Keratinocyte (primary cell): ENCODE measurements at regions not wholly inside any gene's neighbourhood (a gene's known extent, or its start where the extent isn't known, plus 50 kb on each side); places are given as distances from the start of the nearest gene placed in this dataset.

Experiments
- EZH2 ChIP-seq: IDR thresholded peaks from one replicate; pipeline ENCODE4 v1.6.1; 2012; ENCODE audit warnings: inconsistent platforms, mild to moderate bottlenecking, low read length, moderate library complexity
- TF ChIP-seq, protein P1 (sequence below), 3 experiments: IDR thresholded peaks in 1 of 3; conservative IDR thresholded peaks in 1 of 3; optimal IDR thresholded peaks in 1 of 3; 2 replicates in 2 of 3; 3 replicates in 1 of 3; pipeline versions ENCODE3 to v1.5.1; 2011; ENCODE audit warnings: low read length in 3 of 3, mild to moderate bottlenecking in 3 of 3, moderate library complexity in 2 of 3, control low read depth in 1 of 3, inconsistent platforms in 1 of 3; ENCODE audit not compliant: insufficient read depth in 2 of 3; ENCODE audit errors: extremely low read depth in 1 of 3

DNA sequence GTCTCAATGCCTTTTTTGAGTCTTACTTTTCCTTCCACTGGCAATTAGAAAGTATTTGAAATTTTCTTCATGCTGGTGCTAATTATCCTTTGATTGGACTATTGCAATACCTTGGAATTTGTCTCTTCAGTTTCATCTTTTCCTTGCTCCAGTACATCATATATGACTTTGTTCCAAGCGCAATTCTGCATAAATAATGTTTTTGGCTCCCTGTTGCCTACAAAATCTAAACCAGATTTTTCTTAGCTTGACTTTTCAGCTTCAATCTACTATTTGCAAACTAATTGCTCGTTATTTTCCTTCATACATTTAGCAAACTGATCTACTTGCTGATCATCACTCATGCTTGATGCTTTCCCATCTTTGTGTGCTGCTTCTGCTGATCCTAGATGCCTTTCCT, 230.8 kb upstream of the GPR149 start:
- TF ChIP-seq, protein P1, sequence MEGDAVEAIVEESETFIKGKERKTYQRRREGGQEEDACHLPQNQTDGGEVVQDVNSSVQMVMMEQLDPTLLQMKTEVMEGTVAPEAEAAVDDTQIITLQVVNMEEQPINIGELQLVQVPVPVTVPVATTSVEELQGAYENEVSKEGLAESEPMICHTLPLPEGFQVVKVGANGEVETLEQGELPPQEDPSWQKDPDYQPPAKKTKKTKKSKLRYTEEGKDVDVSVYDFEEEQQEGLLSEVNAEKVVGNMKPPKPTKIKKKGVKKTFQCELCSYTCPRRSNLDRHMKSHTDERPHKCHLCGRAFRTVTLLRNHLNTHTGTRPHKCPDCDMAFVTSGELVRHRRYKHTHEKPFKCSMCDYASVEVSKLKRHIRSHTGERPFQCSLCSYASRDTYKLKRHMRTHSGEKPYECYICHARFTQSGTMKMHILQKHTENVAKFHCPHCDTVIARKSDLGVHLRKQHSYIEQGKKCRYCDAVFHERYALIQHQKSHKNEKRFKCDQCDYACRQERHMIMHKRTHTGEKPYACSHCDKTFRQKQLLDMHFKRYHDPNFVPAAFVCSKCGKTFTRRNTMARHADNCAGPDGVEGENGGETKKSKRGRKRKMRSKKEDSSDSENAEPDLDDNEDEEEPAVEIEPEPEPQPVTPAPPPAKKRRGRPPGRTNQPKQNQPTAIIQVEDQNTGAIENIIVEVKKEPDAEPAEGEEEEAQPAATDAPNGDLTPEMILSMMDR (optimal IDR thresholded peaks at IDR 0.05 in 1 of 3, IDR thresholded peaks at IDR 0.05 in 1 of 3, conservative IDR thresholded peaks at IDR 0.05 in 1 of 3; ENCODE audit: extremely low read depth in 1 of 3, insufficient read depth in 2 of 3, low read length in 3 of 3): no peak
- no peak for TF ChIP-seq EZH2
